Coronary artery (tissue), 2 donors: ENCODE measurements at regions not wholly inside any gene's neighbourhood (a gene's known extent, or its start where the extent isn't known, plus 50 kb on each side); places are given as distances from the start of the nearest gene placed in this dataset.
"Not testable (repeated sequence)": the region's sequence is repeated elsewhere in the genome, so short reads cannot be mapped to it uniquely, and the experiment has no call there.

Experiments used
- DNase-seq: peaks from one replicate; pipeline ENCODE4 v3.0.0-alpha.2; 2017; ENCODE audit warnings: low spot score
- H3K27ac ChIP-seq, 2 donors: fragments of 200-600 bp; sonication (generic); one replicate each; pipeline ENCODE4 v1.5.1; 2016 to 2019
- H3K4me3 ChIP-seq: fragments of 200-600 bp; sonication (generic); 2 replicates; pipeline ENCODE4 v1.5.1; 2016; ENCODE audit warnings: mild to moderate bottlenecking, moderate library complexity
- CTCF ChIP-seq: fragments of 200-600 bp; sonication (generic); IDR thresholded peaks from one replicate; pipeline ENCODE4 v1.5.1; 2019; ENCODE audit warnings: antibody characterized with exemption

- H3K27ac ChIP-seq, result no peak overlapping the region
- DNase-seq, result no peak
- no peak overlapping the region for H3K4me3 ChIP-seq
- TF ChIP-seq CTCF, result no peak
Observed at GRCh38 chr12:111268738-111269572, 99.9 kb downstream of the PHETA1 start.

GRCh38 chr12:111267144-111267543 lies 101.8 kb downstream of the PHETA1 start:
- H3K27ac ChIP-seq, result no peak overlapping the region
- H3K4me3 ChIP-seq, result no peak overlapping the region
- no peak for DNase-seq
- no peak for TF ChIP-seq CTCF

- DNase-seq, result no peak
- no peak overlapping the region for H3K4me3 ChIP-seq
- TF ChIP-seq CTCF, result no peak
- no peak overlapping the region for H3K27ac ChIP-seq
Observed at GRCh38 chr12:111261911-111262676, 106.8 kb downstream of the PHETA1 start.

GRCh38 chr12:111260732-111261131 lies 108.2 kb downstream of the PHETA1 start:
- DNase-seq, result no peak
- no peak overlapping the region for H3K4me3 ChIP-seq
- TF ChIP-seq CTCF, result no peak

GRCh38 chr12:111259231-111259630 lies 109.7 kb downstream of the PHETA1 start:
- DNase-seq, result no peak
- no peak for TF ChIP-seq CTCF
- no peak overlapping the region for H3K27ac ChIP-seq
- H3K4me3 ChIP-seq, result no peak overlapping the region

More at GRCh38 chr12:111260732-111261131, 108.2 kb downstream of the PHETA1 start:
- H3K27ac ChIP-seq, result no peak overlapping the region

- not testable (repeated sequence) for DNase-seq, H3K4me3 ChIP-seq, H3K27ac ChIP-seq
Observed at GRCh38 chr12:111258081-111258480, 110.8 kb downstream of the PHETA1 start.

- TF ChIP-seq CTCF, result no peak
- no peak for DNase-seq
- Histone ChIP-seq H3K4me3 (no peak overlapping the region), H3K27ac (no peak overlapping the region)
Observed at GRCh38 chr12:111257435-111257902, 111.4 kb downstream of the PHETA1 start.
